Sigmoid colon (tissue), 6 donors: ENCODE measurements at regions not wholly inside any gene's neighbourhood (a gene's known extent, or its start where the extent isn't known, plus 50 kb on each side); places are given as distances from the start of the nearest gene placed in this dataset.
"Not testable (repeated sequence)": the region's sequence is repeated elsewhere in the genome, so short reads cannot be mapped to it uniquely, and the experiment has no call there.

Source experiments
- DNase-seq: peaks from one replicate; pipeline ENCODE4 v3.0.0-alpha.2; 2019
- H3K27ac ChIP-seq, 4 donors: fragments of 200-600 bp; sonication (generic); one replicate each; pipeline ENCODE4 v1.5.1; 2016 to 2019; ENCODE audit warnings: mild to moderate bottlenecking in 1 of 4
- H3K27me3 ChIP-seq, 3 donors: fragments of 200-600 bp; sonication (generic); one replicate each; pipeline ENCODE4 v1.5.1; 2019; ENCODE audit warnings: mild to moderate bottlenecking in 1 of 3
- H3K36me3 ChIP-seq, 4 donors: fragments of 200-600 bp; sonication (generic); one replicate each; pipeline ENCODE4 v1.5.1; 2016 to 2019
- H3K4me1 ChIP-seq, 4 donors: fragments of 200-600 bp; sonication (generic); one replicate each; pipeline ENCODE4 v1.5.1; 2017 to 2019
- H3K4me3 ChIP-seq, 4 donors: fragments of 200-600 bp; sonication (generic); one replicate each; pipeline ENCODE4 v1.5.1; 2017 to 2019; ENCODE audit warnings: mild to moderate bottlenecking in 2 of 4, moderate library complexity in 1 of 4
- H3K9me3 ChIP-seq, 4 donors: fragments of 200-600 bp in 3 of 4; sonication (generic) in 3 of 4; one replicate each; pipeline versions ENCODE4 v1.5.1 to v1.6.1; 2013 to 2019
- CTCF ChIP-seq, 4 experiments: fragments of 450-650 bp in 3 of 4; fragments of 200-600 bp in 1 of 4; IDR thresholded peaks; one replicate each; pipeline ENCODE4 v1.5.1; 2016 to 2019; ENCODE audit warnings: antibody characterized with exemption in 4 of 4, mild to moderate bottlenecking in 3 of 4, moderate library complexity in 2 of 4
- EP300 ChIP-seq, 4 donors: sonication (generic); formaldehyde crosslinking; IDR thresholded peaks; one replicate each; pipeline ENCODE4 v1.6.1; 2017; ENCODE audit warnings: antibody characterized with exemption in 4 of 4
- POLR2A ChIP-seq, 2 donors: fragments of 450-650 bp; IDR thresholded peaks; one replicate each; pipeline ENCODE4 v1.6.1; 2016; ENCODE audit warnings: antibody characterized with exemption in 2 of 2, mild to moderate bottlenecking in 2 of 2, moderate library complexity in 2 of 2
- POLR2AphosphoS5 ChIP-seq, 4 donors: sonication (generic); formaldehyde crosslinking; IDR thresholded peaks; one replicate each; pipeline ENCODE4 v1.6.1; 2017; ENCODE audit warnings: antibody characterized with exemption in 4 of 4
- WGBS, 2 donors: extraction: QIAGEN DNeasy Blood & Tissue Kit; methylation state at CpG; one replicate each; pipeline ENCODE4 v1.1.7; 2013; 5-methylcytosine and 5-hydroxymethylcytosine counted together
- intact Hi-C: fragments of 100-400 bp; cut with DNase I; formaldehyde crosslinking; loops from one replicate; pipeline ENCODE4 v1.15.1; 2023
- donor health status: healthy with polysubstance abuse.
- donor health status: healthy.

- intact Hi-C loops = no loop called here
- Histone ChIP-seq H3K9me3 (no peaks in the 10 kb centered on the region), H3K27me3 (peaks cover 0 to 15% (median 11%) of the 10 kb centered on the region in 3 donors), H3K36me3 (no peaks in the 10 kb centered on the region), H3K4me1 (peaks cover 0 to 17% (median 2%) of the 10 kb centered on the region in 4 donors), H3K27ac (no peak overlapping the region), H3K4me3 (no peak overlapping the region)
- WGBS, 2 donors = 30 to 57% methylated on average over 15 of the region's 15 CpGs
- TF ChIP-seq EP300 (IDR thresholded peaks at IDR 0.05) (no peak), CTCF (IDR thresholded peaks at IDR 0.05) (no peak), POLR2A (IDR thresholded peaks at IDR 0.05) (no peak), POLR2AphosphoS5 (IDR thresholded peaks at IDR 0.05) (no peak)
- no peak for DNase-seq
Measured at GRCh38 chr22:27323661-27324060, 477.9 kb downstream of the MN1 start.

GRCh38 chr22:27324908-27325307 is 476.6 kb downstream of the MN1 start:
- H3K4me3 ChIP-seq, DNase-seq, H3K9me3 ChIP-seq, H3K27ac ChIP-seq, H3K36me3 ChIP-seq, intact Hi-C loops: not testable (repeated sequence)
- H3K27me3 ChIP-seq = peaks cover 0 to 15% (median 11%) of the 10 kb centered on the region in 3 donors
- H3K4me1 ChIP-seq = peaks cover 0 to 14% (median 0%) of the 10 kb centered on the region in 4 donors
- WGBS, 2 donors = 84 to 91% methylated on average over 1 of the region's 1 CpG

GRCh38 chr22:27327497-27327896 is 474.1 kb downstream of the MN1 start:
- DNase-seq = no peak
- Histone ChIP-seq H3K9me3 (no peaks in the 10 kb centered on the region), H3K27me3 (peaks cover 0 to 15% (median 8%) of the 10 kb centered on the region in 3 donors), H3K27ac (no peak overlapping the region), H3K4me1 (peaks cover 0 to 18% (median 5%) of the 10 kb centered on the region in 4 donors), H3K36me3 (no peaks in the 10 kb centered on the region), H3K4me3 (no peak overlapping the region)
- 85 to 86% methylated on average over 4 of the region's 4 CpGs for WGBS, 2 donors
- intact Hi-C loops = no loop called here
- TF ChIP-seq POLR2A (IDR thresholded peaks at IDR 0.05) (no peak), CTCF (IDR thresholded peaks at IDR 0.05) (no peak), POLR2AphosphoS5 (IDR thresholded peaks at IDR 0.05) (no peak), EP300 (IDR thresholded peaks at IDR 0.05) (no peak)

GRCh38 chr22:27327981-27328721 is 473.4 kb downstream of the MN1 start:
- WGBS, 2 donors = 80 to 86% methylated on average over 5 of the region's 5 CpGs
- intact Hi-C loops = no loop called here
- H3K36me3 ChIP-seq = no peaks in the 10 kb centered on the region
- H3K4me3 ChIP-seq = no peak overlapping the region
- TF ChIP-seq CTCF (IDR thresholded peaks at IDR 0.05) = no peak
- no peak for TF ChIP-seq EP300 (IDR thresholded peaks at IDR 0.05)
- TF ChIP-seq POLR2A (IDR thresholded peaks at IDR 0.05) = no peak
- TF ChIP-seq POLR2AphosphoS5 (IDR thresholded peaks at IDR 0.05) = no peak
- no peak for DNase-seq
- peaks cover 0 to under 1% (median 0%) of the 10 kb centered on the region in 4 donors for H3K9me3 ChIP-seq
- H3K27ac ChIP-seq = no peak overlapping the region
- peaks cover 0 to 12% (median 5%) of the 10 kb centered on the region in 4 donors for H3K4me1 ChIP-seq
- H3K27me3 ChIP-seq = peaks cover 0 to 12% (median 6%) of the 10 kb centered on the region in 3 donors

- H3K36me3 ChIP-seq = no peaks in the 10 kb centered on the region
- intact Hi-C loops = no loop called here
- TF ChIP-seq POLR2AphosphoS5 (IDR thresholded peaks at IDR 0.05) = no peak
- no peak for TF ChIP-seq EP300 (IDR thresholded peaks at IDR 0.05)
- no peak for TF ChIP-seq POLR2A (IDR thresholded peaks at IDR 0.05)
- TF ChIP-seq CTCF (IDR thresholded peaks at IDR 0.05) = no peak
Measured at GRCh38 chr22:27329131-27329850, 472.3 kb downstream of the MN1 start.

More at GRCh38 chr22:27329131-27329850, 472.3 kb downstream of the MN1 start:
- Histone ChIP-seq H3K27me3 (peaks cover 0 to under 1% (median 0%) of the 10 kb centered on the region in 3 donors), H3K4me3 (no peak overlapping the region), H3K27ac (no peak overlapping the region), H3K9me3 (peaks cover 0 to 4% (median 0%) of the 10 kb centered on the region in 4 donors), H3K4me1 (peaks cover 0 to 10% (median 3%) of the 10 kb centered on the region in 4 donors)
- WGBS, 2 donors = 38 to 57% methylated on average over 13 of the region's 13 CpGs
- DNase-seq = no peak
